ENCODE measurements at regions not wholly inside any gene's neighbourhood (a gene's known extent, or its start where the extent isn't known, plus 50 kb on each side); places are given as distances from the start of the nearest gene placed in this dataset.

DNA sequence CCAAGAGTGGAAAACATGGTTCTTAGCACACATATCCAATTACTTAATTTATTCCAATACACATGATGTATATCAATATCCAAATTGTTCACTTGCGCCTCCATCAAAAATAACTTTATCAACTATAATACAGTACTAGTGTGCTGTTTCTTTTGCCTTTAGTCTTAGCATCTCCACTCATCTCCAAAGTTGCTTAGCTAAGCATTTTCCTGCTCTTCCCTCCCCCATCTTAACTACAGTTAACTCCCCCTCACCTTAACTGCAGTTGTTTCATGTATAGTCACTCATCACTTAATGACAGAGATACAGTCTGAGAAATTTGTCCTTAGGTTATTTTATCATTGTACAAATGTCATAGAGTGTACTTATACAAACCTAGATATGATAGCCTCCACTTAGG is 705.2 kb upstream of the LINC00305 start:
- TF ChIP-seq, protein P1, sequence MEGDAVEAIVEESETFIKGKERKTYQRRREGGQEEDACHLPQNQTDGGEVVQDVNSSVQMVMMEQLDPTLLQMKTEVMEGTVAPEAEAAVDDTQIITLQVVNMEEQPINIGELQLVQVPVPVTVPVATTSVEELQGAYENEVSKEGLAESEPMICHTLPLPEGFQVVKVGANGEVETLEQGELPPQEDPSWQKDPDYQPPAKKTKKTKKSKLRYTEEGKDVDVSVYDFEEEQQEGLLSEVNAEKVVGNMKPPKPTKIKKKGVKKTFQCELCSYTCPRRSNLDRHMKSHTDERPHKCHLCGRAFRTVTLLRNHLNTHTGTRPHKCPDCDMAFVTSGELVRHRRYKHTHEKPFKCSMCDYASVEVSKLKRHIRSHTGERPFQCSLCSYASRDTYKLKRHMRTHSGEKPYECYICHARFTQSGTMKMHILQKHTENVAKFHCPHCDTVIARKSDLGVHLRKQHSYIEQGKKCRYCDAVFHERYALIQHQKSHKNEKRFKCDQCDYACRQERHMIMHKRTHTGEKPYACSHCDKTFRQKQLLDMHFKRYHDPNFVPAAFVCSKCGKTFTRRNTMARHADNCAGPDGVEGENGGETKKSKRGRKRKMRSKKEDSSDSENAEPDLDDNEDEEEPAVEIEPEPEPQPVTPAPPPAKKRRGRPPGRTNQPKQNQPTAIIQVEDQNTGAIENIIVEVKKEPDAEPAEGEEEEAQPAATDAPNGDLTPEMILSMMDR (IDR thresholded peaks at IDR 0.05; ENCODE audit: insufficient read depth, low read length, poor library complexity, severe bottlenecking) = no peak
- no peak for TF ChIP-seq EZH2phosphoT487 (conservative IDR thresholded peaks at IDR 0.05; ENCODE audit: low read length)

Data from SU-DHL-6 (cell line).